ENCODE measurements at regions not wholly inside any gene's neighbourhood (a gene's known extent, or its start where the extent isn't known, plus 50 kb on each side); places are given as distances from the start of the nearest gene placed in this dataset.

DNA sequence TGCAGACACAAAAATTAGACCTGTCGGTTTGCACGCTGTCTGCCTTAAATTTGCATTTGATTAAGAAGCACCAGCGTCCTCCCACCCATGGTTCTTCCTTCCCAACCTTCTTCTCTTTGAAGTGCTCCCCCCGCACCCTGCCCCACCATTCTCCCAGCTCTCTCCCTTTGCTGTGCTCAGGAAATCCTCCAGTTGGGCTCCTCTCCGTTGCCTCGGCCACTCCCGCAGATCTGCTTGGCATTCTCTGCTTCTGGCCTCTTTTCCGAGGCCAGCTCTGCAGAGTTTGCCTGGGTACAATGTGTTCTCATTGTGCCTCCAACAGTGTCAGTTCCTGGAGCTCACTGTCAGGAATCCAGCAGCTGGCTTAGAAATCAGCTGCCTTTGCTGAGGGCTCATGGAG lies 126.1 kb downstream of the NAV1 start:
- no peak for DNase-seq (ENCODE audit: low spot score)
- Histone ChIP-seq H3K27me3 (ENCODE audit: control insufficient read depth in 4 of 4, insufficient read depth in 4 of 4, low read length in 3 of 4) (no peaks in the 10 kb centered on the region), H3K36me3 (ENCODE audit: control insufficient read depth in 4 of 4, insufficient read depth in 3 of 4, low read depth in 1 of 4, low read length in 3 of 4) (no peaks in the 10 kb centered on the region), H3K9ac (ENCODE audit: low read depth in 1 of 2, low read length in 2 of 2) (no peak overlapping the region), H3K27ac (ENCODE audit: low read depth in 1 of 2, low read length in 2 of 2) (no peak overlapping the region), H3K4me3 (ENCODE audit: low read depth in 1 of 3, low read length in 3 of 3) (no peak overlapping the region), H3K4me1 (ENCODE audit: control insufficient read depth in 4 of 4, insufficient read depth in 4 of 4, low read length in 3 of 4) (no peaks in the 10 kb centered on the region), H3K9me3 (ENCODE audit: control insufficient read depth in 4 of 4, low read length in 3 of 4) (no peaks in the 10 kb centered on the region)
- 79% methylated on average over 8 of the region's 8 CpGs for WGBS
- TF ChIP-seq, protein P1, sequence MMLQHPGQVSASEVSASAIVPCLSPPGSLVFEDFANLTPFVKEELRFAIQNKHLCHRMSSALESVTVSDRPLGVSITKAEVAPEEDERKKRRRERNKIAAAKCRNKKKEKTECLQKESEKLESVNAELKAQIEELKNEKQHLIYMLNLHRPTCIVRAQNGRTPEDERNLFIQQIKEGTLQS (IDR thresholded peaks at IDR 0.05), result no peak
- TF ChIP-seq RXRA (IDR thresholded peaks at IDR 0.05), result no peak
- TF ChIP-seq FOXA1 (IDR thresholded peaks at IDR 0.05), result no peak
- no peak for TF ChIP-seq SP1 (IDR thresholded peaks at IDR 0.05)
- TF ChIP-seq HNF4A (conservative IDR thresholded peaks at IDR 0.05), result no peak
- TF ChIP-seq, protein P2, sequence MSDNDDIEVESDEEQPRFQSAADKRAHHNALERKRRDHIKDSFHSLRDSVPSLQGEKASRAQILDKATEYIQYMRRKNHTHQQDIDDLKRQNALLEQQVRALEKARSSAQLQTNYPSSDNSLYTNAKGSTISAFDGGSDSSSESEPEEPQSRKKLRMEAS (IDR thresholded peaks at IDR 0.05), result no peak
- TF ChIP-seq JUND (IDR thresholded peaks at IDR 0.05), result no peak
- no peak for TF ChIP-seq TAF1 (conservative IDR thresholded peaks at IDR 0.05)
- no peak for TF ChIP-seq YY1 (IDR thresholded peaks at IDR 0.05)
- TF ChIP-seq GABPA (IDR thresholded peaks at IDR 0.05 in 1 of 2, conservative IDR thresholded peaks at IDR 0.05 in 1 of 2), result no peak
- TF ChIP-seq EGR1 (IDR thresholded peaks at IDR 0.05; ENCODE audit: low read depth in 2 of 2), result no peak
- no peak for TF ChIP-seq RAD21 (IDR thresholded peaks at IDR 0.05)

DNA sequence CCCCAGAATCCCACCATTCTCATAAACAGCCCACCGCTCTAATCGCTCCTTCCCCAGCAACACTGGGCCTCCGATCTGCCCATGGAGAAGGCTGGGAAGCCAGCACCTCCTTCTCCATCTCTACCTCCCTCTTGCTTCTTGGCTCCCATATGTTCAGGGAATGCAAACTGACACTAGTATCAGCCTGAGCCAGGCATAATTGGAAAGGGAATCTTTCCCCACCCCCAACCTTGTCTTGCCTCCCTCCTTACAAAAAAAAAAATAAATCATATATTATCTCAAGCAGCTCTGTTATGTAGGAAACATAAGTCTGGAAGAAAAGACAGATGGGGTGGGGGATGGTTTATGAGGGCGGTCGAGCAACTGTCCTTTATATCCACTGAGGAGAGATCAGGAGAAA lies 127.2 kb downstream of the NAV1 start:
- H3K9ac ChIP-seq (ENCODE audit: low read depth in 1 of 2, low read length in 2 of 2), result no peak overlapping the region
- no peak overlapping the region for H3K4me3 ChIP-seq (ENCODE audit: low read depth in 1 of 3, low read length in 3 of 3)
- WGBS, result 93% methylated on average over 5 of the region's 5 CpGs

More for the DNA sequence above, 127.2 kb downstream of the NAV1 start:
- Histone ChIP-seq H3K27ac (ENCODE audit: low read depth in 1 of 2, low read length in 2 of 2) (no peak overlapping the region), H3K27me3 (ENCODE audit: control insufficient read depth in 4 of 4, insufficient read depth in 4 of 4, low read length in 3 of 4) (no peaks in the 10 kb centered on the region), H3K36me3 (ENCODE audit: control insufficient read depth in 4 of 4, insufficient read depth in 3 of 4, low read depth in 1 of 4, low read length in 3 of 4) (no peaks in the 10 kb centered on the region), H3K4me1 (ENCODE audit: control insufficient read depth in 4 of 4, insufficient read depth in 4 of 4, low read length in 3 of 4) (no peaks in the 10 kb centered on the region), H3K9me3 (ENCODE audit: control insufficient read depth in 4 of 4, low read length in 3 of 4) (no peaks in the 10 kb centered on the region)
- TF ChIP-seq, protein P2 (IDR thresholded peaks at IDR 0.05), result no peak
- TF ChIP-seq, protein P1 (IDR thresholded peaks at IDR 0.05), result no peak
- TF ChIP-seq HNF4A (conservative IDR thresholded peaks at IDR 0.05) (no peak), SP1 (IDR thresholded peaks at IDR 0.05) (no peak), YY1 (IDR thresholded peaks at IDR 0.05) (no peak), FOXA2 (IDR thresholded peaks at IDR 0.05) (no peak), JUND (IDR thresholded peaks at IDR 0.05) (no peak), GABPA (IDR thresholded peaks at IDR 0.05 in 1 of 2, conservative IDR thresholded peaks at IDR 0.05 in 1 of 2) (no peak), NR2F2 (IDR thresholded peaks at IDR 0.05) (no peak), FOXA1 (IDR thresholded peaks at IDR 0.05) (no peak), TAF1 (conservative IDR thresholded peaks at IDR 0.05) (no peak), EGR1 (IDR thresholded peaks at IDR 0.05; ENCODE audit: low read depth in 2 of 2) (no peak), RAD21 (IDR thresholded peaks at IDR 0.05) (no peak), RXRA (IDR thresholded peaks at IDR 0.05) (no peak)
- TF ChIP-seq, protein P3, sequence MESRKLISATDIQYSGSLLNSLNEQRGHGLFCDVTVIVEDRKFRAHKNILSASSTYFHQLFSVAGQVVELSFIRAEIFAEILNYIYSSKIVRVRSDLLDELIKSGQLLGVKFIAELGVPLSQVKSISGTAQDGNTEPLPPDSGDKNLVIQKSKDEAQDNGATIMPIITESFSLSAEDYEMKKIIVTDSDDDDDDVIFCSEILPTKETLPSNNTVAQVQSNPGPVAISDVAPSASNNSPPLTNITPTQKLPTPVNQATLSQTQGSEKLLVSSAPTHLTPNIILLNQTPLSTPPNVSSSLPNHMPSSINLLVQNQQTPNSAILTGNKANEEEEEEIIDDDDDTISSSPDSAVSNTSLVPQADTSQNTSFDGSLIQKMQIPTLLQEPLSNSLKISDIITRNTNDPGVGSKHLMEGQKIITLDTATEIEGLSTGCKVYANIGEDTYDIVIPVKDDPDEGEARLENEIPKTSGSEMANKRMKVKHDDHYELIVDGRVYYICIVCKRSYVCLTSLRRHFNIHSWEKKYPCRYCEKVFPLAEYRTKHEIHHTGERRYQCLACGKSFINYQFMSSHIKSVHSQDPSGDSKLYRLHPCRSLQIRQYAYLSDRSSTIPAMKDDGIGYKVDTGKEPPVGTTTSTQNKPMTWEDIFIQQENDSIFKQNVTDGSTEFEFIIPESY (IDR thresholded peaks at IDR 0.05), result no peak
- TF ChIP-seq, protein P4, sequence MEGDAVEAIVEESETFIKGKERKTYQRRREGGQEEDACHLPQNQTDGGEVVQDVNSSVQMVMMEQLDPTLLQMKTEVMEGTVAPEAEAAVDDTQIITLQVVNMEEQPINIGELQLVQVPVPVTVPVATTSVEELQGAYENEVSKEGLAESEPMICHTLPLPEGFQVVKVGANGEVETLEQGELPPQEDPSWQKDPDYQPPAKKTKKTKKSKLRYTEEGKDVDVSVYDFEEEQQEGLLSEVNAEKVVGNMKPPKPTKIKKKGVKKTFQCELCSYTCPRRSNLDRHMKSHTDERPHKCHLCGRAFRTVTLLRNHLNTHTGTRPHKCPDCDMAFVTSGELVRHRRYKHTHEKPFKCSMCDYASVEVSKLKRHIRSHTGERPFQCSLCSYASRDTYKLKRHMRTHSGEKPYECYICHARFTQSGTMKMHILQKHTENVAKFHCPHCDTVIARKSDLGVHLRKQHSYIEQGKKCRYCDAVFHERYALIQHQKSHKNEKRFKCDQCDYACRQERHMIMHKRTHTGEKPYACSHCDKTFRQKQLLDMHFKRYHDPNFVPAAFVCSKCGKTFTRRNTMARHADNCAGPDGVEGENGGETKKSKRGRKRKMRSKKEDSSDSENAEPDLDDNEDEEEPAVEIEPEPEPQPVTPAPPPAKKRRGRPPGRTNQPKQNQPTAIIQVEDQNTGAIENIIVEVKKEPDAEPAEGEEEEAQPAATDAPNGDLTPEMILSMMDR (IDR thresholded peaks at IDR 0.05; ENCODE audit: low read depth, low read length, missing input control), result no peak
- TF ChIP-seq, protein P5, sequence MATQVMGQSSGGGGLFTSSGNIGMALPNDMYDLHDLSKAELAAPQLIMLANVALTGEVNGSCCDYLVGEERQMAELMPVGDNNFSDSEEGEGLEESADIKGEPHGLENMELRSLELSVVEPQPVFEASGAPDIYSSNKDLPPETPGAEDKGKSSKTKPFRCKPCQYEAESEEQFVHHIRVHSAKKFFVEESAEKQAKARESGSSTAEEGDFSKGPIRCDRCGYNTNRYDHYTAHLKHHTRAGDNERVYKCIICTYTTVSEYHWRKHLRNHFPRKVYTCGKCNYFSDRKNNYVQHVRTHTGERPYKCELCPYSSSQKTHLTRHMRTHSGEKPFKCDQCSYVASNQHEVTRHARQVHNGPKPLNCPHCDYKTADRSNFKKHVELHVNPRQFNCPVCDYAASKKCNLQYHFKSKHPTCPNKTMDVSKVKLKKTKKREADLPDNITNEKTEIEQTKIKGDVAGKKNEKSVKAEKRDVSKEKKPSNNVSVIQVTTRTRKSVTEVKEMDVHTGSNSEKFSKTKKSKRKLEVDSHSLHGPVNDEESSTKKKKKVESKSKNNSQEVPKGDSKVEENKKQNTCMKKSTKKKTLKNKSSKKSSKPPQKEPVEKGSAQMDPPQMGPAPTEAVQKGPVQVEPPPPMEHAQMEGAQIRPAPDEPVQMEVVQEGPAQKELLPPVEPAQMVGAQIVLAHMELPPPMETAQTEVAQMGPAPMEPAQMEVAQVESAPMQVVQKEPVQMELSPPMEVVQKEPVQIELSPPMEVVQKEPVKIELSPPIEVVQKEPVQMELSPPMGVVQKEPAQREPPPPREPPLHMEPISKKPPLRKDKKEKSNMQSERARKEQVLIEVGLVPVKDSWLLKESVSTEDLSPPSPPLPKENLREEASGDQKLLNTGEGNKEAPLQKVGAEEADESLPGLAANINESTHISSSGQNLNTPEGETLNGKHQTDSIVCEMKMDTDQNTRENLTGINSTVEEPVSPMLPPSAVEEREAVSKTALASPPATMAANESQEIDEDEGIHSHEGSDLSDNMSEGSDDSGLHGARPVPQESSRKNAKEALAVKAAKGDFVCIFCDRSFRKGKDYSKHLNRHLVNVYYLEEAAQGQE (IDR thresholded peaks at IDR 0.05), result no peak
- no peak for DNase-seq (ENCODE audit: low spot score)

All from liver (tissue), 8 donors.